GM12801 (cell line): ENCODE measurements at regions not wholly inside any gene's neighbourhood (a gene's known extent, or its start where the extent isn't known, plus 50 kb on each side); places are given as distances from the start of the nearest gene placed in this dataset.
A peak's percentile ranks its signal among the peaks of the same experiment; 100 is the strongest.

ENCODE experiments used
- CTCF ChIP-seq: IDR thresholded peaks from one replicate; pipeline ENCODE4 v1.5.1; 2011; ENCODE audit warnings: control low read depth; ENCODE audit not compliant: insufficient read length; ENCODE audit errors: extremely low read depth

- TF ChIP-seq CTCF, result no peak
Observed at GRCh38 chr1:88175631-88176226, 508.3 kb upstream of the PKN2 start.

DNA sequence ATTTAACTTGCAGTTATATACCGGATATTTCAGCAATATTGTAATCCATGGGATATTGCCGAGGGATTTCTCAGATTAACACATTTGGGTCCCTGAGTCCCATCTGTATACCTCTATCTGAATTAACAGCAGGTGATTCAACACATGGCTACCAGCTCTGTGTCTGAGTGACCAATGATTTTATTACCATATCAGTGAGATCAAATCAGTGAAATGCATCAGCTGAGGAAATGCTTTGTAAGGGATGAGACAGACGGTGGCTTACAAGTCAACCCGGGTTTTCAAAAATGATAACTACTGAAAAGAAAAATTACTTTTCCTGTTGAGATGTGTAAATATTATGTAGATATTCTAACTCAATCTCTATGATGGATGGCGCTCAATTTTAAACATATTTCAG is 504.1 kb upstream of the PKN2 start:
- TF ChIP-seq CTCF, result no peak

DNA sequence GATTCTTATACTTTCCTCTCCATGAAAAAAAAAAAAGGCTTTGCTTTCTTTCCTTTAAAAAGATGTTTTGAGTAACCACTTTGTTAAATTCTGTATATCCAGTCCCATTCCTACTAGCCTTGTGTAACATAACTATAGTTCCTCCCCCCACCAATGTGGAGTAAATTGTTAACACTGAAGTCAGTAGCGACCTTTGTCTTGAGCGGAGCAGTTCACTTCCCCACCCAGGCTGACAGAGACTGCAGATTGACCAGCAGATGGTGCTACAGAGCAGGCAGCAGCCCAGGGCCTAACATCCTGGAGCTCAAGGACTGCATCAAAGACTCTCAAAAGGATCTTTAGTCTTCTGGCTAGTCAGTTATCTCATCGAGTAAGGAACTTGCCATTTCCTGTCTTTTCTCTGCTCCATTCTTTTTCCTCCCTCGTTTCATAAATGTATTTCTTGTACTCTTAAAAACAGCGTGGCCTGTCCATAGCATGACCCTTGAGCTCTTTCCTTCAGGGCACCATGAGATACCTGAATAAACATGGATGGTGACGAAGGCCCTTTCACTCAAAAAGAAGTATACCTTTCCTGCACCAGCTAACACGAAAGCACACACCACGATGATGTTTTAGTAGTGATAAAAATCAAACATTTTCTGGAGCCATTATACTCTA is 503.5 kb upstream of the PKN2 start:
- peak; percentile 14 for TF ChIP-seq CTCF

DNA sequence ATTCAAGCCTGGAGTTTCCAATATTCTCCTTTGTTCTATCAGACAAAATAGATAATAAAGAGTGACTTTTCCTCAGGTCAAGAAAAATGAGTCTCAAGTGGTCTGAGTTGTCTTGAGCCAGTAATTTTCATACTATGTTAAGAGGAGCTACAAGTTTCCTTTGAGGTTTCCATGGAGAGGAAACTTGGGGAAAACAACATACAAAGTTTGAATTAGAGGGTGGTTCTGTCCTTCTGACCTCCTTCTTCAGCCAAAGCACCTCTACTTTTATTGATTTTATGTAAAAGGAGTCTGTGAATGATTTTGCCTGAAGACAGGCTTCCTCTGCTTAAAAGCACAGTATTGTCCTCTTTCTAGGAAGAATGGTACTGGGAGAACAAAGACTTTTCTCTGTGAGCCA is 497.2 kb upstream of the PKN2 start:
- no peak for TF ChIP-seq CTCF

DNA sequence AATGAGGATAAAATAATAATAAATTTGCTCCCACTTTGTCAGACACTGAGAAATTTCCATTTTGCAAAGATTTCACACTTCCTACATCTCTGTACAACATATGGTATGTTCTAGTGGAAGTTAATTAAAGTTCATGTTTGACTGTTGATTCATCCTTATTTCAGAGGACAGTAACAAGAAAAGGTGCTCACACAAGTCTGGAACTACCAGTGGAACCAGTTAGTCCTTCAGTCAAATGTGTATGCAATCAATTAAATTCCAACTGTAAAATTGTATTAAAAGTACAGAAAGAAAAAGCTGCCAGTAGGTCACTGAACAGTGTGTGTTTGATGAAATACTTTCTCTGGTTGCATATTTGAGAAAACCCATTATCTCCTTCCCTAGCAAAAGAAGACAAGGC is 496.0 kb upstream of the PKN2 start:
- no peak for TF ChIP-seq CTCF

DNA sequence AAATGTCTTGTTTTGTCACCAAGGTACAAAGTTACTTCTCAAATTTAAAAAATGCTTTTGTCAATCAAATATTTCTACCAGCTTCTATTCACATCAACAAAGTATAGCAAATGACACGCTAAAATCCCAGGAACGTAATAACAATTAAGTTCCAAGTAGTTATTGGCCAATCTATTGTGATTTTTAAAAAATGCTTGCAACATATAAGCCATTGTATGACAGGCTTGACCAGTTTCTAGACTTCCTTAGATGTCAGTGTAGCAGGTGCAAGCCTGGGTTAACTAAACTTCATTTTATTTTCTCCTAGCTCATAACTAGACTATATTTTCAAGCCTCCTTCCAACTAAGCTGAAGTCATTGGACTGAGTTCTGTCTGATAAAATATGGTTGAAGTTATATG is 494.5 kb upstream of the PKN2 start:
- no peak for TF ChIP-seq CTCF

DNA sequence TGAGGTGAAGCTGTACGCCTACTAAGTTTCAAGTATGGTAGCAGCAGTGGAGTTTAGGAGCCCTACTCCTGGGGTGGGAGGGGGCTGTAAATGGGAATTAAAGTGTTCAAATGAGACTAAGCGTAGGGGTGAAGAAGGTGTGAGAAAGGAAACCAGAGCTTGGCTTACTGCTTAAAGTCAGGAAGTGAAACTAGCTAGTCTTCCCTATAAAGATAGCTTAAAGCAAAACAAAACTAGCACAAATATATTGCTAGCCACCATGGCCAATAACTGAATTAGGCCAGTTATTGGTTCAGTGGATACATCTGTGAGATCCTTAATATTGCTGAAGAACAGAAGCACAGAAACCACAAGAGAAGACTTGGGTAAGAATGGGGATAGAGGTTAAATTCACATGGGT is 492.2 kb upstream of the PKN2 start:
- TF ChIP-seq CTCF, result no peak
